Activated naive CD8-positive, alpha-beta T cell treated with anti-CD3 and anti-CD28 coated beads, Interleukin-2, amount 50 U/mL, for 24 hours (primary cell): ENCODE measurements at regions not wholly inside any gene's neighbourhood (a gene's known extent, or its start where the extent isn't known, plus 50 kb on each side); places are given as distances from the start of the nearest gene placed in this dataset.

ENCODE experiments used
- ATAC-seq: fragments of 150-1000 bp; cut with Tn5 transposase; one replicate; pipeline ENCODE4 v1.10.0; 2021
- DNase-seq: peaks from one replicate; pipeline ENCODE4 v3.0.0; 2021
- H3K27ac Mint-ChIP-seq: one replicate; pipeline ENCODE4 v1.8.0; 2021; ENCODE audit warnings: mild to moderate bottlenecking, mixed read lengths
- H3K27me3 Mint-ChIP-seq: one replicate; pipeline ENCODE4 v1.8.0; 2021; ENCODE audit warnings: mixed read lengths
- H3K36me3 Mint-ChIP-seq: one replicate; pipeline ENCODE4 v1.8.0; 2021; ENCODE audit warnings: low read depth, mixed read lengths
- H3K4me1 Mint-ChIP-seq: one replicate; pipeline ENCODE4 v1.8.0; 2021; ENCODE audit warnings: mixed read lengths
- H3K4me3 Mint-ChIP-seq: one replicate; pipeline ENCODE4 v1.8.0; 2021; ENCODE audit warnings: mild to moderate bottlenecking, moderate library complexity, mixed read lengths
- H3K9me3 Mint-ChIP-seq: one replicate; pipeline ENCODE4 v1.8.0; 2021; ENCODE audit warnings: mixed read lengths

DNA sequence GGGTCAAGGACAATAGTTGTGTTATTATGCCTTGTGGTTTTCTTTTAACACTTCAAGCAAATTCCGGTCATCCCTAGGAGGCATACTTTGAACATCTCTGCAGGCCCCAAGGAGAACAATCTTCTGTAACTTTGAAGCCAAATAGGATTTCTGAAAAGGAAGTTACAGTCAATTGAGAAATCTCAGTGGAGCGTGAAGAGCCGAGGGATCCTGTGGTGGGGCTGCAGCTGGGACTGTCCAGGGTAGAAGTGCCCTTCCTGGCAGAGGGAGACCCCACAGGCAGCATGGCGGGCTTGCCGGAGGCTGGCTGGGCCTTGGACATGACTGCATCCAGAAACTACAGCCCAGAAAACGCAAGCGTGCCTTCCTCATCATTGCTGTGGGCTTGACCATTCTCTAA is 179.7 kb downstream of the PTPN20 start:
- Mint-ChIP-seq H3K9me3 (no peaks in the 10 kb centered on the region), H3K4me1 (peaks cover 6% of the 10 kb centered on the region), H3K4me3 (no peak overlapping the region), H3K36me3 (no peaks in the 10 kb centered on the region), H3K27me3 (no peaks in the 10 kb centered on the region), H3K27ac (no peak overlapping the region)
- DNase-seq (no peak), ATAC-seq (no peak)

- H3K27ac Mint-ChIP-seq, result no peak overlapping the region
- peaks cover 6% of the 10 kb centered on the region for H3K4me1 Mint-ChIP-seq
- H3K9me3 Mint-ChIP-seq, result no peaks in the 10 kb centered on the region
- no peaks in the 10 kb centered on the region for H3K36me3 Mint-ChIP-seq
- no peaks in the 10 kb centered on the region for H3K27me3 Mint-ChIP-seq
- H3K4me3 Mint-ChIP-seq, result no peak overlapping the region
- DNase-seq, result no peak
- no peak for ATAC-seq
These were observed 180.2 kb downstream of the PTPN20 start for GRCh38 chr10:47091421-47091820.

- H3K27me3 Mint-ChIP-seq, result no peaks in the 10 kb centered on the region
- no peaks in the 10 kb centered on the region for H3K36me3 Mint-ChIP-seq
- H3K4me3 Mint-ChIP-seq, result no peak overlapping the region
- DNase-seq (no peak), ATAC-seq (no peak)
- no peaks in the 10 kb centered on the region for H3K9me3 Mint-ChIP-seq
- H3K27ac Mint-ChIP-seq, result no peak overlapping the region
- peaks cover 6% of the 10 kb centered on the region for H3K4me1 Mint-ChIP-seq
These were observed 181.1 kb downstream of the PTPN20 start for GRCh38 chr10:47092376-47092775.

- no peak overlapping the region for H3K4me3 Mint-ChIP-seq
- no peak for ATAC-seq
- H3K27me3 Mint-ChIP-seq, result no peaks in the 10 kb centered on the region
- DNase-seq, result no peak
- H3K36me3 Mint-ChIP-seq, result no peaks in the 10 kb centered on the region
- no peaks in the 10 kb centered on the region for H3K9me3 Mint-ChIP-seq
- H3K4me1 Mint-ChIP-seq, result peaks cover 3% of the 10 kb centered on the region
- no peak overlapping the region for H3K27ac Mint-ChIP-seq
These were observed 181.6 kb downstream of the PTPN20 start for GRCh38 chr10:47092831-47093230.

- H3K27ac Mint-ChIP-seq, result no peak overlapping the region
- no peak for ATAC-seq
- H3K4me1 Mint-ChIP-seq, result no peaks in the 10 kb centered on the region
- H3K4me3 Mint-ChIP-seq, result no peak overlapping the region
- no peaks in the 10 kb centered on the region for H3K9me3 Mint-ChIP-seq
- DNase-seq, result no peak
- H3K36me3 Mint-ChIP-seq, result no peaks in the 10 kb centered on the region
- H3K27me3 Mint-ChIP-seq, result no peaks in the 10 kb centered on the region
These were observed 182.9 kb downstream of the PTPN20 start for GRCh38 chr10:47094126-47094525.

- ATAC-seq, result no peak
- Mint-ChIP-seq H3K27me3 (no peaks in the 10 kb centered on the region), H3K4me3 (no peak overlapping the region), H3K4me1 (no peaks in the 10 kb centered on the region), H3K36me3 (no peaks in the 10 kb centered on the region), H3K27ac (no peak overlapping the region), H3K9me3 (no peaks in the 10 kb centered on the region)
- no peak for DNase-seq
These were observed 183.4 kb downstream of the PTPN20 start for GRCh38 chr10:47094636-47095035.

DNA sequence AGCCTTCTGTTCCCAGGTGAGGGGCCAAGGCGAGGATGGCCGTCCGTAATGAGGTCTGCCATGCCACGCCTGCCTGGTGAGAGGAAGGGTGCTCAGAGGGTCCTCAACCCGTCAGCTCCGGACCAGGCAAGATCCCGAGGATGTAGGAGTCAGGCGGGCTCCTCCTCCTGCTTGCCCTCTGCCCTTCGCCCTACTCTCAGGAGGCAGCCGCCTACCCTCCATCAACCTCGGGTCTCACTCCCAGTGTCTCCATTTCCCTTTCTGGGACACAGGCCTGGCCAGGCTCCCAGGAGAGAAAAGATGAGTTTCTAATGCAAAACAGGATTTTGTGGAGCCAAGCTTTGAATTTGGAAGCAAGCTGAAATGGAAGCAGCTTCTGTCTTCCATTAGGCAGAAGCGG is 184.0 kb downstream of the PTPN20 start:
- Mint-ChIP-seq H3K9me3 (no peaks in the 10 kb centered on the region), H3K4me1 (no peaks in the 10 kb centered on the region), H3K27me3 (no peaks in the 10 kb centered on the region), H3K36me3 (no peaks in the 10 kb centered on the region), H3K27ac (no peak overlapping the region), H3K4me3 (no peak overlapping the region)
- ATAC-seq (no peak), DNase-seq (no peak)

DNA sequence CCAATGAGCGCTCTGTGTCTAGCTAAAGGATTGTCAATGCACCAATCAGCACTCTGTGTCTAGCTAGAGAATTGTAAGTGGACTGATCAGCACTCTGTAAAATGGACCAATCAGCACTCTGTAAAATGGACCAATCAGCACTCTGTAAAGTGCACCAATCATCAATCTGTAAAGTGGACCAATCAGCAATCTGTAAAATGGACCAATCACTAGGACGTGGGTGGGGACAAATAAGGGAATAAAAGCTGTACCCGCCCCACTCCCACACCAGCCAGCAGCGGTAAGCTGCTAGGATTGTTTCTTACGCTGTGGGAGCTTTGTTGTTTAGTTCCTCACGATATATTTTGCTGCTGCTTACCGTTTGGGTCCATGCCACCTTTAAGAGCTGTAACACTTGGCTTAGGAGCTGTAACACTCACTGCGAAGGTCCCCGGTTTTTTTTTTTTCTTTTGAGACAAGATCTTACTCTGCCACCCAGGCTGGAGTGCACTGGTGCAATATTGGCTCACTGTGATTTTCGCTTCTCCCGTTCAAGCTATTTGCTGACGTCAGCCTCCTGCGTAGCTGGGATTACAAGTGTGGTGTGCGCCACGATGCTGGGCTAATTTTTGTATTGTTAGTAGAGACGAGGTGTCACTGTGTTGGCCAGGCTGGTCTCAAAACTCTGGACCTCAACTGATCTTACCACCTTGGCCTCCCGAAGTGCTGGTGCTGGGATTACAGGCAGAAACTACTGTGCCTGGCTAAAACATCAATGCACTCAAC is 184.8 kb downstream of the PTPN20 start:
- H3K4me3 Mint-ChIP-seq, result no peak overlapping the region
- H3K27me3 Mint-ChIP-seq, result no peaks in the 10 kb centered on the region
- H3K27ac Mint-ChIP-seq, result no peak overlapping the region
- H3K9me3 Mint-ChIP-seq, result no peaks in the 10 kb centered on the region
- DNase-seq (no peak), ATAC-seq (no peak)
- no peaks in the 10 kb centered on the region for H3K4me1 Mint-ChIP-seq
- H3K36me3 Mint-ChIP-seq, result no peaks in the 10 kb centered on the region

GRCh38 chr10:47098238-47098637 is 187.0 kb downstream of the PTPN20 start:
- DNase-seq, result no peak
- no peak overlapping the region for H3K27ac Mint-ChIP-seq
- no peak for ATAC-seq

DNA sequence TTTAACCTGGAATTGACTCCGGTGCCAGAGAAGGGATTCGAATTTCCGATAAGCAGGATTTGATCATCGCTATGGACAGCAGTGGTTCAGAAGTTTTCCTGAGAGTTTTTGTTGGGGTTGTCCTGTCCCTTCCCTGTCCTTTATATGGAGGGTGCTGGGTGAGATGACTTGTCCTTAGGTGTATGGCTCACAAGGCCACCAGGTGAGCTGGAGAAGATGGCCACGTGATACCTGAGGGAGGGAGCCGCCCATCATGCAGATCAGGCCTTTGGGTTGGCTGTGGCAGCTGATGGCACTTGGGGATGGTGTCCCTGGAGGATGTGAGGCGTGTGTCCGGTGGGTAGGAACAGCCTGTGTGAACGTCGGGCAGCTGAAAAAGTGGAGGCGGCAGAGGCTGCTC is 187.7 kb downstream of the PTPN20 start:
- H3K36me3 Mint-ChIP-seq, result no peaks in the 10 kb centered on the region
- H3K9me3 Mint-ChIP-seq, result no peaks in the 10 kb centered on the region
- no peak overlapping the region for H3K4me3 Mint-ChIP-seq
- DNase-seq, result no peak
- ATAC-seq, result no peak
- no peak overlapping the region for H3K27ac Mint-ChIP-seq
- H3K4me1 Mint-ChIP-seq, result no peaks in the 10 kb centered on the region
- no peaks in the 10 kb centered on the region for H3K27me3 Mint-ChIP-seq

More at GRCh38 chr10:47098238-47098637, 187.0 kb downstream of the PTPN20 start:
- no peaks in the 10 kb centered on the region for H3K9me3 Mint-ChIP-seq
- no peaks in the 10 kb centered on the region for H3K4me1 Mint-ChIP-seq
- no peaks in the 10 kb centered on the region for H3K27me3 Mint-ChIP-seq
- no peaks in the 10 kb centered on the region for H3K36me3 Mint-ChIP-seq
- no peak overlapping the region for H3K4me3 Mint-ChIP-seq

DNA sequence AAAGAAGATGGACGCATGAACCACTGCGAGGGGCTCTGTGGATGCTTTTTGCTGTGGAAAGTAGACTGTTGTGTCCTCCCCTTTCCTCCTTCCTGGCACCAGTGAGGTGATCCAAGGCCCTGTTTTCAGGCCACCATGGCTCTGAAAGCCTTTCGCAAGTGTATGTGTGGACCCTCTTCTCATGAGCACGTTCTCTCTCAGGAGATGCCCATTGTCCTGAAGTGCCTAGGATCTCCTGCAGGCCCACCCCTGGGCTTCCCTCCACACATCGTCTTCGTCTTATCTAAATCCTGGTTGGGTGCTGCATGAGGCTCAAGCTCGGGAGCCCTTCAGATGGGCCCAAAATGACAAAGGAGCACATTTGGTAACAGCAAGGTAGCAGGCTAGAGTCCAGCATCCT is 188.2 kb downstream of the PTPN20 start:
- H3K36me3 Mint-ChIP-seq, result no peaks in the 10 kb centered on the region
- H3K4me1 Mint-ChIP-seq, result no peaks in the 10 kb centered on the region

GRCh38 chr10:47101196-47101595 is 190.0 kb downstream of the PTPN20 start:
- no peaks in the 10 kb centered on the region for H3K27me3 Mint-ChIP-seq
- no peaks in the 10 kb centered on the region for H3K36me3 Mint-ChIP-seq
- no peaks in the 10 kb centered on the region for H3K4me1 Mint-ChIP-seq
- ATAC-seq (no peak), DNase-seq (no peak)
- no peaks in the 10 kb centered on the region for H3K9me3 Mint-ChIP-seq
- H3K27ac Mint-ChIP-seq, result no peak overlapping the region
- H3K4me3 Mint-ChIP-seq, result no peak overlapping the region

More for the DNA sequence above, 188.2 kb downstream of the PTPN20 start:
- no peaks in the 10 kb centered on the region for H3K9me3 Mint-ChIP-seq
- no peak overlapping the region for H3K27ac Mint-ChIP-seq
- no peaks in the 10 kb centered on the region for H3K27me3 Mint-ChIP-seq
- H3K4me3 Mint-ChIP-seq, result no peak overlapping the region
- ATAC-seq, result no peak
- DNase-seq, result no peak

GRCh38 chr10:47101807-47102206 is 190.6 kb downstream of the PTPN20 start:
- no peaks in the 10 kb centered on the region for H3K9me3 Mint-ChIP-seq
- ATAC-seq, result no peak
- DNase-seq, result no peak
- no peak overlapping the region for H3K4me3 Mint-ChIP-seq
- H3K36me3 Mint-ChIP-seq, result no peaks in the 10 kb centered on the region
- H3K27ac Mint-ChIP-seq, result no peak overlapping the region
- H3K4me1 Mint-ChIP-seq, result peaks cover 4% of the 10 kb centered on the region
- H3K27me3 Mint-ChIP-seq, result no peaks in the 10 kb centered on the region

- H3K9me3 Mint-ChIP-seq, result no peaks in the 10 kb centered on the region
- no peaks in the 10 kb centered on the region for H3K27me3 Mint-ChIP-seq
- H3K4me1 Mint-ChIP-seq, result peaks cover 4% of the 10 kb centered on the region
- no peak overlapping the region for H3K4me3 Mint-ChIP-seq
- DNase-seq (no peak), ATAC-seq (no peak)
- H3K27ac Mint-ChIP-seq, result no peak overlapping the region
- H3K36me3 Mint-ChIP-seq, result no peaks in the 10 kb centered on the region
These were observed 192.9 kb downstream of the PTPN20 start for GRCh38 chr10:47104151-47104605.

DNA sequence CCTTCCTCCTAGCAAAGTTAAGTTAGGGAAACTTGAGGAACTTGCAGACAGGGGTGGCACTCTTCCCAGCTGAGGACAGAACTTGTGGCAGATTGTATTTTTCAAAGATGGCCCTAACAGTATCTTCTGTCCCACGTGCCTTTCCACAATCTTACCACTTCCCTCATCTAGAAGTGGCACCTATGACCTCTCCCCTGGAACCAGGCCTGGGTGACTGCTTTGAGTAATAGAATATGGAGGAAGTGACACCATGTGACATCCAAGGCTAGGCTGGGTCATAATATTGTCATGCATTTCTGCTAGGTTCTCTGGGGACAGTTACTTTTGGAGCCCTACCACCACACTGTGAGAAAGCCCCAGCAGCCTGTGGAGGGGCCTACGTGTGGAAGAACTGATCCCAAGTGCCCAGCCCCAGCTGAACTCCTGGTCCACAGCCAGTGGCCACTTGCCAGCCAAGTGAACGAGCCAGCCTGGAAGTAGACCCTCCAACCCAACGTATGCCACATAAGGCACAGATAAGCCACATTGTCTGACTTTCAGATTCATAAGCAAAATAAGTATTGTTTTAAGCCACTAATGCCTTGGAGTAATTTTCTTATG is 193.7 kb downstream of the PTPN20 start:
- H3K27me3 Mint-ChIP-seq, result no peaks in the 10 kb centered on the region
- no peak for DNase-seq

More for the DNA sequence above, 193.7 kb downstream of the PTPN20 start:
- H3K4me3 Mint-ChIP-seq, result no peak overlapping the region
- no peak for ATAC-seq
- peaks cover 4% of the 10 kb centered on the region for H3K4me1 Mint-ChIP-seq
- no peak overlapping the region for H3K27ac Mint-ChIP-seq
- H3K36me3 Mint-ChIP-seq, result no peaks in the 10 kb centered on the region
- H3K9me3 Mint-ChIP-seq, result no peaks in the 10 kb centered on the region
